ENCODE measurements at regions not wholly inside any gene's neighbourhood (a gene's known extent, or its start where the extent isn't known, plus 50 kb on each side); places are given as distances from the start of the nearest gene placed in this dataset.

DNA sequence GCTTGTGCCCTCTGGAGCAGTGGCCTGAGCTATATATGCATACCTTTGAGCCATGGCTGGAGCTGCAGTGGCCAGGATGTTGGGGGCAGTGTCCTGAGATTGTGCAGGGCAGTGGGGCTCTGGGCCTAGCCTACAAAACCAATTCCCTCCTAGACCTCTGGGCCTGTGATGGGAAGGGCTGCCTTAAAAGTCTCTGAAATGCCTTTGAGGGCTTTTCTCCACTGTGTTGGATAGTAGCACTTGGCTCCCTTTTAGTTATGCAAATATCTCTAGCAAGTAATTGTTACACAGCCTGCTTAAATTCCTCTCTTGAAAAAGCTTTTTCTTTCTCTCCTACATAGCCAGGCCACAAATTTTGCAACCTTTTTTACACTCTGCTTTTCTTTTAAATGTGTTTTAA is 426.4 kb downstream of the ACTR3B start:
- TF ChIP-seq, protein P1, sequence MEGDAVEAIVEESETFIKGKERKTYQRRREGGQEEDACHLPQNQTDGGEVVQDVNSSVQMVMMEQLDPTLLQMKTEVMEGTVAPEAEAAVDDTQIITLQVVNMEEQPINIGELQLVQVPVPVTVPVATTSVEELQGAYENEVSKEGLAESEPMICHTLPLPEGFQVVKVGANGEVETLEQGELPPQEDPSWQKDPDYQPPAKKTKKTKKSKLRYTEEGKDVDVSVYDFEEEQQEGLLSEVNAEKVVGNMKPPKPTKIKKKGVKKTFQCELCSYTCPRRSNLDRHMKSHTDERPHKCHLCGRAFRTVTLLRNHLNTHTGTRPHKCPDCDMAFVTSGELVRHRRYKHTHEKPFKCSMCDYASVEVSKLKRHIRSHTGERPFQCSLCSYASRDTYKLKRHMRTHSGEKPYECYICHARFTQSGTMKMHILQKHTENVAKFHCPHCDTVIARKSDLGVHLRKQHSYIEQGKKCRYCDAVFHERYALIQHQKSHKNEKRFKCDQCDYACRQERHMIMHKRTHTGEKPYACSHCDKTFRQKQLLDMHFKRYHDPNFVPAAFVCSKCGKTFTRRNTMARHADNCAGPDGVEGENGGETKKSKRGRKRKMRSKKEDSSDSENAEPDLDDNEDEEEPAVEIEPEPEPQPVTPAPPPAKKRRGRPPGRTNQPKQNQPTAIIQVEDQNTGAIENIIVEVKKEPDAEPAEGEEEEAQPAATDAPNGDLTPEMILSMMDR (IDR thresholded peaks at IDR 0.05), result no peak
- no peak for TF ChIP-seq EZH2 (IDR thresholded peaks at IDR 0.05)

Measured in neural progenitor cell (in vitro differentiated cells).